Smooth muscle cell (in vitro differentiated cells): ENCODE measurements at regions not wholly inside any gene's neighbourhood (a gene's known extent, or its start where the extent isn't known, plus 50 kb on each side); places are given as distances from the start of the nearest gene placed in this dataset.

Experiments used
- DNase-seq: peaks from one replicate; lab custom pipeline; 2025; ENCODE audit not compliant: unreplicated experiment; lab: John Stamatoyannopoulos, UW
- H2AFZ ChIP-seq: fragments of 200-600 bp; sonication (generic); 2 replicates; pipeline ENCODE4 v1.6.0; 2016; ENCODE audit warnings: antibody characterized with exemption, low read depth, mild to moderate bottlenecking
- H3F3A ChIP-seq: fragments of 200-600 bp; sonication (generic); 2 replicates; pipeline ENCODE4 v1.6.0; 2017; ENCODE audit warnings: antibody characterized with exemption, low read depth
- H3K27ac ChIP-seq: fragments of 200-600 bp; sonication (generic); 2 replicates; pipeline ENCODE4 v1.5.1; 2016; ENCODE audit warnings: low read depth, mild to moderate bottlenecking
- H3K27me3 ChIP-seq: fragments of 200-600 bp; sonication (generic); 2 replicates; pipeline ENCODE4 v1.6.1; 2016; ENCODE audit warnings: low read depth, mild to moderate bottlenecking
- H3K36me3 ChIP-seq: fragments of 200-600 bp; sonication (generic); 2 replicates; pipeline ENCODE4 v1.5.1; 2016; ENCODE audit warnings: low read depth
- H3K4me1 ChIP-seq: fragments of 200-600 bp; sonication (generic); 2 replicates; pipeline ENCODE4 v1.5.1; 2016; ENCODE audit warnings: low read depth
- H3K4me2 ChIP-seq: fragments of 200-600 bp; sonication (generic); 2 replicates; pipeline ENCODE4 v1.6.0; 2016; ENCODE audit warnings: mild to moderate bottlenecking
- H3K4me3 ChIP-seq: fragments of 200-600 bp; sonication (generic); 2 replicates; pipeline ENCODE4 v1.5.1; 2016; ENCODE audit warnings: mild to moderate bottlenecking
- H3K79me2 ChIP-seq: fragments of 200-600 bp; sonication (generic); 2 replicates; pipeline ENCODE4 v1.6.0; 2016; ENCODE audit warnings: low read depth, mild to moderate bottlenecking
- H3K9ac ChIP-seq: fragments of 200-600 bp; sonication (generic); 2 replicates; pipeline ENCODE4 v1.6.0; 2016; ENCODE audit warnings: low read depth
- H3K9me3 ChIP-seq: fragments of 200-600 bp; sonication (generic); replicated peaks from 2 replicates; pipeline ENCODE4 v1.5.1; 2016; ENCODE audit warnings: low read depth
- H4K20me1 ChIP-seq: fragments of 200-600 bp; sonication (generic); 2 replicates; pipeline ENCODE4 v1.6.0; 2016; ENCODE audit warnings: low read depth
- WGBS: methylation state at CpG from one replicate; pipeline ENCODE4 v1.1.7; 2016; ENCODE audit warnings: low lambda C conversion rate; 5-methylcytosine and 5-hydroxymethylcytosine counted together
- TF ChIP-seq, protein P1 (sequence below): fragments of 200-600 bp; sonication (generic); IDR thresholded peaks from 2 replicates; pipeline ENCODE4 v1.5.1; 2017; ENCODE audit warnings: borderline replicate concordance, mild to moderate bottlenecking, antibody characterized with exemption; ENCODE audit not compliant: insufficient read depth, poor library complexity, severe bottlenecking

DNA sequence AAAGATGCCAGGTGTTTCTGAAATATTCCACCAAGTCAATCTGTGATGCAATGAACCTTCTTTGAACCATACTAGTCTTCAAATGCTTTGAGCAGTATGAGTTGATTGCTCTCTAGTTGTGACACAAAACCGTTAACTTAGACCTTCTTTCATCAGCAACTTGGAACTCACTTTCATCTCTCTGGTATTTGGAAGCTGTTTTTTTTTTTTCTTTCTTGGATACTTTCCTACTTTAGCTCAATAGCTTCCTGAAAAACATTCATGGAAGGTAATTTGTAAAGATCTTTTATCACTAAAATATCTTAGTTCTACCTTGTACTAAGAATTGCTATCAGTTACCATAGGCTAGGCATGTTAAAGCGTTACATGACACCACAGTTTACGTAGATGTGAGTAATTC lies 1071.9 kb upstream of the CHAC2 start:
- Histone ChIP-seq H3K9me3 (no peaks in the 10 kb centered on the region), H3K9ac (no peak overlapping the region), H3K27me3 (no peaks in the 10 kb centered on the region), H3K36me3 (no peaks in the 10 kb centered on the region), H3K4me2 (no peak overlapping the region), H3K4me1 (no peaks in the 10 kb centered on the region), H3K79me2 (no peaks in the 10 kb centered on the region), H3F3A (no peaks in the 10 kb centered on the region), H3K4me3 (no peak overlapping the region), H3K27ac (no peak overlapping the region), H2AFZ (no peak overlapping the region), H4K20me1 (no peaks in the 10 kb centered on the region)
- 74% methylated on average over 3 of the region's 3 CpGs for WGBS
- DNase-seq = no peak
- TF ChIP-seq, protein P1, sequence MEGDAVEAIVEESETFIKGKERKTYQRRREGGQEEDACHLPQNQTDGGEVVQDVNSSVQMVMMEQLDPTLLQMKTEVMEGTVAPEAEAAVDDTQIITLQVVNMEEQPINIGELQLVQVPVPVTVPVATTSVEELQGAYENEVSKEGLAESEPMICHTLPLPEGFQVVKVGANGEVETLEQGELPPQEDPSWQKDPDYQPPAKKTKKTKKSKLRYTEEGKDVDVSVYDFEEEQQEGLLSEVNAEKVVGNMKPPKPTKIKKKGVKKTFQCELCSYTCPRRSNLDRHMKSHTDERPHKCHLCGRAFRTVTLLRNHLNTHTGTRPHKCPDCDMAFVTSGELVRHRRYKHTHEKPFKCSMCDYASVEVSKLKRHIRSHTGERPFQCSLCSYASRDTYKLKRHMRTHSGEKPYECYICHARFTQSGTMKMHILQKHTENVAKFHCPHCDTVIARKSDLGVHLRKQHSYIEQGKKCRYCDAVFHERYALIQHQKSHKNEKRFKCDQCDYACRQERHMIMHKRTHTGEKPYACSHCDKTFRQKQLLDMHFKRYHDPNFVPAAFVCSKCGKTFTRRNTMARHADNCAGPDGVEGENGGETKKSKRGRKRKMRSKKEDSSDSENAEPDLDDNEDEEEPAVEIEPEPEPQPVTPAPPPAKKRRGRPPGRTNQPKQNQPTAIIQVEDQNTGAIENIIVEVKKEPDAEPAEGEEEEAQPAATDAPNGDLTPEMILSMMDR = no peak

DNA sequence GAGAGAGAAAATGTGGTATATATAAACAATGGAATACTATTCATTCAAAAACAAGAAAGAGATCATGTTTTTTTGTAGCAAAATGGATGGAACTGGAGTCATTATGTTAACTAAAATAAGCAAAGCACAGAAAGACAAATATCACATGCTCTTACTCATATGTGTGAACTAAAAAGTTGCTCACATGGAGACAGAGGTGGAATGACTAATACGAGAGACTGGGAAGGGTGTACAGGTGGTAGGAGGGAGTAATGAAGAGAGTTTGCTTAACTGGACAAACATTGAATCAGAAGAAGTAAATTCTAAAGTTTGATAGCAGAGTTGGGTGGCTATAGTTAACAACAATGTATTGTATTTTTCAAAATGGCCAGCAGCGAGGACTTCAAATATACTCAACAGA lies 1080.7 kb upstream of the CHAC2 start:
- H3K36me3 ChIP-seq = no peaks in the 10 kb centered on the region
- TF ChIP-seq, protein P1 = no peak
- no peaks in the 10 kb centered on the region for H4K20me1 ChIP-seq
- no peaks in the 10 kb centered on the region for H3K9me3 ChIP-seq
- no peaks in the 10 kb centered on the region for H3F3A ChIP-seq
- 91% methylated on average over 2 of the region's 2 CpGs for WGBS
- no peaks in the 10 kb centered on the region for H3K4me1 ChIP-seq
- no peak overlapping the region for H2AFZ ChIP-seq
- no peak overlapping the region for H3K4me3 ChIP-seq
- no peak overlapping the region for H3K9ac ChIP-seq
- DNase-seq = no peak
- no peak overlapping the region for H3K27ac ChIP-seq
- H3K4me2 ChIP-seq = no peak overlapping the region
- no peaks in the 10 kb centered on the region for H3K79me2 ChIP-seq
- H3K27me3 ChIP-seq = no peaks in the 10 kb centered on the region

DNA sequence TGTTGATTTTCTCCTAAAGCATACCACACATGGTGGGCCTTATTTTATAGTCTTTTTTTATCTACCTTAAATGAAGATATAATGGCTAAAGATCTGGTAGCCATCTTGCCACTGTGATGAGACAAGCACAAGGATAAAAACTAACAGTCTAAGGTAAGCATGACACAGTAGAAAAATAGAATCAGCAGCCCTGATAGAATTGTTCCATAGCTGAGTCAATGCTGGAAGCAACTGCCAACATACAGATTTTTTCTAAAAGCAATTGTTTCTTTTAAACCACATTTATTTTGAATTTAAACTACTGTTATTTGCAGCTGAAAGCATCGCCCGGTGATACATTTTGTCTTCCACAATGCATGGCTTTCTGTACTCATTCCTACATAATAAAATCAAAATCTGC lies 1091.5 kb upstream of the CHAC2 start:
- no peaks in the 10 kb centered on the region for H3K27me3 ChIP-seq
- no peak overlapping the region for H3K4me2 ChIP-seq
- H3F3A ChIP-seq = no peaks in the 10 kb centered on the region
- no peaks in the 10 kb centered on the region for H4K20me1 ChIP-seq
- no peak for DNase-seq
- no peak overlapping the region for H3K4me3 ChIP-seq
- H3K36me3 ChIP-seq = no peaks in the 10 kb centered on the region
- no peak overlapping the region for H3K9ac ChIP-seq
- no peak overlapping the region for H2AFZ ChIP-seq
- H3K79me2 ChIP-seq = no peaks in the 10 kb centered on the region
- H3K27ac ChIP-seq = no peak overlapping the region
- H3K9me3 ChIP-seq = no peaks in the 10 kb centered on the region
- TF ChIP-seq, protein P1 = no peak
- 81% methylated on average over 2 of the region's 2 CpGs for WGBS
- H3K4me1 ChIP-seq = no peaks in the 10 kb centered on the region

DNA sequence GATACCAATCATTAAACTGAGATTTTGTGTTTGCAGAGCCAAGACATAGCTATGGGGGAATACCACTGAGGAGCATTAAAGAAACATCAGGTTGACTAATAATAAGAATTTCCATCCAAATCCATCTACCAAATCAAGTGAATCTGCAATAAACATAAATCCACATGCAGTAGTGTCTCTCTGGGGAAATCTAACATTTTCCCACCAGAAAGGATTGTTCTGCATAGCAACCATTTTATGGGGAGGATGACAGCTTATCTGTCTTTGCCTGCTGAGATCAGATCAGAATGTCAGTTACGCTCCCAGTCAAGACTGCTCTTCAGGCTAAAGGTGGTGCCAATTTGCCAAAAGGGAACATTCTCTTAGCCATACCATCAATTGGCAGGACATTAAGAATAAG lies 1098.9 kb upstream of the CHAC2 start:
- H3K9me3 ChIP-seq = no peaks in the 10 kb centered on the region
- 55% methylated on average over 1 of the region's 1 CpG for WGBS

More for the DNA sequence above, 1098.9 kb upstream of the CHAC2 start:
- H3K27me3 ChIP-seq = no peaks in the 10 kb centered on the region
- no peaks in the 10 kb centered on the region for H3K79me2 ChIP-seq
- H3K36me3 ChIP-seq = no peaks in the 10 kb centered on the region
- no peak overlapping the region for H3K9ac ChIP-seq
- H3K4me1 ChIP-seq = no peaks in the 10 kb centered on the region
- DNase-seq = no peak
- no peak overlapping the region for H2AFZ ChIP-seq
- H3K4me2 ChIP-seq = no peak overlapping the region
- TF ChIP-seq, protein P1 = no peak
- no peak overlapping the region for H3K27ac ChIP-seq
- H3K4me3 ChIP-seq = no peak overlapping the region
- H3F3A ChIP-seq = no peaks in the 10 kb centered on the region
- no peaks in the 10 kb centered on the region for H4K20me1 ChIP-seq
